Stomach (tissue), 8 donors: ENCODE measurements at regions not wholly inside any gene's neighbourhood (a gene's known extent, or its start where the extent isn't known, plus 50 kb on each side); places are given as distances from the start of the nearest gene placed in this dataset.

Source experiments
- DNase-seq, 2 donors: peaks; one replicate each; pipeline versions ENCODE4 v3.0.0 to v3.0.0-alpha.2; 2013 to 2019
- H3K27ac ChIP-seq, 5 donors: fragments of 200-600 bp in 4 of 5; sonication (generic) in 4 of 5; one replicate each; pipeline ENCODE4 v1.5.1; 2013 to 2019; ENCODE audit warnings: mild to moderate bottlenecking in 1 of 5, moderate library complexity in 1 of 5
- H3K27me3 ChIP-seq, 3 donors: fragments of 200-600 bp; sonication (generic); one replicate each; pipeline ENCODE4 v1.5.1; 2017 to 2019; ENCODE audit warnings: mixed run types in 1 of 3
- H3K36me3 ChIP-seq, 4 donors: fragments of 200-600 bp; sonication (generic); 1 replicate in 3 of 4; 2 replicates in 1 of 4; pipeline ENCODE4 v1.5.1; 2016 to 2019
- H3K4me1 ChIP-seq, 4 donors: fragments of 200-600 bp; sonication (generic); one replicate each; pipeline ENCODE4 v1.5.1; 2016 to 2019
- H3K4me3 ChIP-seq, 4 donors: fragments of 200-600 bp; sonication (generic) in 3 of 4; one replicate each; pipeline ENCODE4 v1.5.1; 2016 to 2019; ENCODE audit warnings: mild to moderate bottlenecking in 1 of 4
- H3K9me3 ChIP-seq, 4 donors: fragments of 200-600 bp; sonication (generic); one replicate each; pipeline ENCODE4 v1.5.1; 2016 to 2019
- EP300 ChIP-seq: sonication (generic); formaldehyde crosslinking; IDR thresholded peaks from one replicate; pipeline ENCODE4 v1.6.1; 2017; ENCODE audit warnings: antibody characterized with exemption
- POLR2A ChIP-seq, 4 donors: fragments of 450-650 bp; IDR thresholded peaks; one replicate each; pipeline ENCODE4 v1.6.1; 2016; ENCODE audit warnings: antibody characterized with exemption in 4 of 4, control low read depth in 2 of 4, mild to moderate bottlenecking in 1 of 4, moderate library complexity in 1 of 4
- POLR2AphosphoS5 ChIP-seq, 3 donors: sonication (generic); formaldehyde crosslinking; IDR thresholded peaks; one replicate each; pipeline ENCODE4 v1.6.1; 2016; ENCODE audit warnings: antibody characterized with exemption in 3 of 3
- WGBS, 5 donors: extraction: QIAGEN DNeasy Blood & Tissue Kit in 3 of 5; methylation state at CpG; one replicate each; pipeline versions ENCODE4 v1.1.5 to v1.1.7; 2013 to 2018; 5-methylcytosine and 5-hydroxymethylcytosine counted together
- intact Hi-C: fragments of 100-400 bp; cut with DNase I; formaldehyde crosslinking; loops from one replicate; pipeline ENCODE4 v1.15.1; 2023; ENCODE audit warnings: low total_unique reads
- TF ChIP-seq, protein P1 (sequence below), 7 experiments: fragments of 450-650 bp in 4 of 7; fragments of 200-600 bp in 3 of 7; sonication (generic) in 3 of 7; IDR thresholded peaks; one replicate each; pipeline ENCODE4 v1.5.1; 2016 to 2019; ENCODE audit warnings: antibody characterized with exemption in 7 of 7, control low read depth in 2 of 7, mild to moderate bottlenecking in 1 of 7
- donor health status: healthy with polysubstance abuse.
- donor health status: Bipolar disorder and iron deficiency.
- donor health status: healthy.

- no peak overlapping the region for H3K4me3 ChIP-seq
- TF ChIP-seq POLR2AphosphoS5 (IDR thresholded peaks at IDR 0.05), result no peak
- TF ChIP-seq, protein P1, sequence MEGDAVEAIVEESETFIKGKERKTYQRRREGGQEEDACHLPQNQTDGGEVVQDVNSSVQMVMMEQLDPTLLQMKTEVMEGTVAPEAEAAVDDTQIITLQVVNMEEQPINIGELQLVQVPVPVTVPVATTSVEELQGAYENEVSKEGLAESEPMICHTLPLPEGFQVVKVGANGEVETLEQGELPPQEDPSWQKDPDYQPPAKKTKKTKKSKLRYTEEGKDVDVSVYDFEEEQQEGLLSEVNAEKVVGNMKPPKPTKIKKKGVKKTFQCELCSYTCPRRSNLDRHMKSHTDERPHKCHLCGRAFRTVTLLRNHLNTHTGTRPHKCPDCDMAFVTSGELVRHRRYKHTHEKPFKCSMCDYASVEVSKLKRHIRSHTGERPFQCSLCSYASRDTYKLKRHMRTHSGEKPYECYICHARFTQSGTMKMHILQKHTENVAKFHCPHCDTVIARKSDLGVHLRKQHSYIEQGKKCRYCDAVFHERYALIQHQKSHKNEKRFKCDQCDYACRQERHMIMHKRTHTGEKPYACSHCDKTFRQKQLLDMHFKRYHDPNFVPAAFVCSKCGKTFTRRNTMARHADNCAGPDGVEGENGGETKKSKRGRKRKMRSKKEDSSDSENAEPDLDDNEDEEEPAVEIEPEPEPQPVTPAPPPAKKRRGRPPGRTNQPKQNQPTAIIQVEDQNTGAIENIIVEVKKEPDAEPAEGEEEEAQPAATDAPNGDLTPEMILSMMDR (IDR thresholded peaks at IDR 0.05), result no peak
- no peak for DNase-seq
- intact Hi-C loops, result no loop called here
- H3K36me3 ChIP-seq, result no peaks in the 10 kb centered on the region
- H3K9me3 ChIP-seq, result no peaks in the 10 kb centered on the region
- peaks cover 0 to 16% (median 0%) of the 10 kb centered on the region in 3 donors for H3K27me3 ChIP-seq
- peaks cover 0 to 7% (median 2%) of the 10 kb centered on the region in 4 donors for H3K4me1 ChIP-seq
- no peak overlapping the region for H3K27ac ChIP-seq
These were observed 123.2 kb upstream of the STMND1 start for GRCh38 chr6:16978686-16979085.

DNA sequence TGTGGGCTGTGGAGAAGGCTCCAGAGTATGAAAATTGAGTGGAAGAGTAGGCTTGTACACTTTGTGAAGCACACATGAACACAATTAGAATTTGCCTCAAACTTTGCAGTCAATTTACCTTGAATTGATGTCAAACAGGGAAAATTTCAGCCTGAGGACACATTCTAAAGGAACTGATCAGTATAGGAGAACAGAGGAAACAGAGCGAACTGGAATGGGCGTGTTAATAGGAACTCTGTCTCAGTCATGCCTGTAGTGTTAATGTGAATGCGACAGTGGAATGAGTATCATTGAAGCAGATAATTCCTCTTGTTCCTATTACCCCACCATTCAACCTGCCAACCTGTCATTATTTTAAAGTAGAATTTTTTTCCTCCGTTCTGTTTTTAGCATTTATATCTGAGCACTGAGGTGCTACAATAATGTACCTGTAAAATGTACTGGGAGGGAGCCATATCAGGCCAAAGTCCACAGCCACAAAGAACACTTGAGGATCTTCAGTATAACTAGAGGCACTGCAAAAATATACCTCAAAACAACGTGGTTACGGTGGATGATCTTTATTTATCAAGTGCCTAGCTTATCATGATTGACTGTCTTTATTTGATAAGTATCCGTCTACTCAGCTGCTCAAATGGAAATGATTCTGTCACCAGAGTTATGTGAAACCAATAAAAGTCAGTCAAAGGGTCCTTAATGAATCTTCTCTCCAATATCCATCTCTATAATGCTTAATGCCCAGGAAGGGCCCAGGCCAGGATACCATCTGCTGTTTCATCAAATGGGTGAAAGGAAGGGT is 125.3 kb upstream of the STMND1 start:
- DNase-seq, result no peak
- 69 to 77% (median 73%) methylated on average over 7 of the region's 7 CpGs for WGBS, 5 donors
- TF ChIP-seq EP300, result no peak
- no peak for TF ChIP-seq POLR2AphosphoS5 (IDR thresholded peaks at IDR 0.05)
- TF ChIP-seq POLR2A (IDR thresholded peaks at IDR 0.05), result no peak
- TF ChIP-seq, protein P1 (IDR thresholded peaks at IDR 0.05), result no peak
- Histone ChIP-seq H3K36me3 (no peaks in the 10 kb centered on the region), H3K27ac (no peak overlapping the region), H3K27me3 (peaks cover 0 to 16% (median 0%) of the 10 kb centered on the region in 3 donors), H3K9me3 (no peaks in the 10 kb centered on the region), H3K4me3 (no peak overlapping the region), H3K4me1 (peaks cover 0 to 7% (median 2%) of the 10 kb centered on the region in 4 donors)
- intact Hi-C loops, result no loop called here

- WGBS, 5 donors, result 28 to 48% (median 30%) methylated on average over 6 of the region's 6 CpGs
- Histone ChIP-seq H3K4me1 (peaks cover 0 to 7% (median 2%) of the 10 kb centered on the region in 4 donors), H3K27ac (no peak overlapping the region), H3K9me3 (no peaks in the 10 kb centered on the region), H3K36me3 (no peaks in the 10 kb centered on the region), H3K4me3 (no peak overlapping the region), H3K27me3 (peaks cover 0 to 11% (median 0%) of the 10 kb centered on the region in 3 donors)
- TF ChIP-seq POLR2A (IDR thresholded peaks at IDR 0.05), result no peak
- TF ChIP-seq POLR2AphosphoS5 (IDR thresholded peaks at IDR 0.05), result no peak
- TF ChIP-seq, protein P1 (IDR thresholded peaks at IDR 0.05), result no peak
- TF ChIP-seq EP300, result no peak
- intact Hi-C loops, result no loop called here
- DNase-seq, result no peak
These were observed 127.0 kb upstream of the STMND1 start for GRCh38 chr6:16974704-16975359.

- H3K27ac ChIP-seq, result no peak overlapping the region
These were observed 127.5 kb upstream of the STMND1 start for GRCh38 chr6:16974387-16974673.

More at GRCh38 chr6:16974387-16974673, 127.5 kb upstream of the STMND1 start:
- no peaks in the 10 kb centered on the region for H3K9me3 ChIP-seq
- DNase-seq, result no peak
- intact Hi-C loops, result no loop called here
- TF ChIP-seq, protein P1 (IDR thresholded peaks at IDR 0.05), result no peak
- TF ChIP-seq EP300, result no peak
- no peak for TF ChIP-seq POLR2AphosphoS5 (IDR thresholded peaks at IDR 0.05)
- no peak for TF ChIP-seq POLR2A (IDR thresholded peaks at IDR 0.05)
- peaks cover 0 to 6% (median 0%) of the 10 kb centered on the region in 3 donors for H3K27me3 ChIP-seq
- peaks cover 0 to 7% (median 2%) of the 10 kb centered on the region in 4 donors for H3K4me1 ChIP-seq
- no peaks in the 10 kb centered on the region for H3K36me3 ChIP-seq
- H3K4me3 ChIP-seq, result no peak overlapping the region
